A673 (cell line): ENCODE measurements at regions not wholly inside any gene's neighbourhood (a gene's known extent, or its start where the extent isn't known, plus 50 kb on each side); places are given as distances from the start of the nearest gene placed in this dataset.

Experiments
- BruUV-seq: library from RNA; stranded (reverse); fragments of 400-500 nt; replicated peaks from 2 replicates; lab custom pipeline; 2021; lab: Mats Ljungman, UMichigan
- CTCF ChIA-PET: fragments of 300-600 bp; sonication (Branson Sonifier 250); formaldehyde crosslinking; loops from one replicate; lab custom pipeline; 2022; ENCODE audit warnings: antibody characterized with exemption; lab: Charles Lee
- POLR2A ChIA-PET: fragments of 300-600 bp; sonication (Branson Sonifier 250); formaldehyde crosslinking; loops from one replicate; lab custom pipeline; 2022; ENCODE audit warnings: antibody characterized with exemption; ENCODE audit not compliant: low non-redundant PET; lab: Charles Lee
- DNase-seq: peaks from one replicate; pipeline ENCODE4 v3.0.0-alpha.2; 2015; ENCODE audit warnings: low spot score
- H3K27ac ChIP-seq: fragments of 200-600 bp; sonication (generic); 2 replicates; pipeline ENCODE4 v1.5.1; 2016; ENCODE audit warnings: mixed run types, low read depth, mild to moderate bottlenecking, mixed read lengths, antibody characterized with exemption, low read length; ENCODE audit not compliant: poor library complexity, severe bottlenecking
- H3K27me3 ChIP-seq: fragments of 200-600 bp; sonication (generic); replicated peaks from 2 replicates; pipeline ENCODE4 v1.6.1; 2017; ENCODE audit warnings: mixed run types, low read depth, mild to moderate bottlenecking, mixed read lengths, antibody characterized with exemption, low read length; ENCODE audit not compliant: insufficient read depth, poor library complexity
- H3K36me3 ChIP-seq: fragments of 200-600 bp; sonication (generic); 2 replicates; pipeline ENCODE4 v1.6.1; 2016; ENCODE audit warnings: mixed run types, mild to moderate bottlenecking, mixed read lengths, antibody characterized with exemption, low read length; ENCODE audit not compliant: insufficient read depth, poor library complexity, severe bottlenecking
- H3K4me1 ChIP-seq: fragments of 200-600 bp; sonication (generic); 2 replicates; pipeline ENCODE4 v1.6.1; 2017; ENCODE audit warnings: mixed run types, mild to moderate bottlenecking, mixed read lengths, antibody characterized with exemption, low read length; ENCODE audit not compliant: insufficient read depth, poor library complexity, severe bottlenecking
- H3K4me3 ChIP-seq: fragments of 200-600 bp; sonication (generic); 2 replicates; pipeline ENCODE4 v1.5.1; 2016; ENCODE audit warnings: low read depth, mixed run types, mild to moderate bottlenecking, mixed read lengths, low read length; ENCODE audit not compliant: poor library complexity, severe bottlenecking
- H3K9me3 ChIP-seq: fragments of 200-600 bp; sonication (generic); 2 replicates; pipeline ENCODE4 v1.6.1; 2016; ENCODE audit warnings: mixed run types, low read depth, mild to moderate bottlenecking, mixed read lengths, antibody characterized with exemption, low read length; ENCODE audit not compliant: poor library complexity, severe bottlenecking
- EZH2 ChIP-seq: fragments of 200-600 bp; sonication (generic); IDR thresholded peaks from 2 replicates; pipeline ENCODE4 v1.6.1; 2017; ENCODE audit warnings: borderline replicate concordance, low read depth, mild to moderate bottlenecking, mixed read lengths, antibody characterized with exemption, low read length; ENCODE audit not compliant: poor library complexity, severe bottlenecking
- intact Hi-C: fragments of 100-400 bp; cut with micrococcal nuclease; formaldehyde crosslinking; loops from one replicate; pipeline ENCODE4 v1.10.0; 2022; ENCODE audit not compliant: unreplicated experiment
- TF ChIP-seq, protein P1 (sequence below): fragments of 300-800, 200-600 bp; sonication (generic); conservative IDR thresholded peaks from 2 replicates; pipeline ENCODE4 v1.5.1; 2017; ENCODE audit warnings: low read depth, mild to moderate bottlenecking, antibody characterized with exemption, low read length, moderate library complexity, mixed read lengths

GRCh38 chr5:17694914-17695313 lies 60.7 kb downstream of the TAF11L14 start:
- no TSS peak for BruUV-seq
- no peaks in the 10 kb centered on the region for H3K36me3 ChIP-seq
- intact Hi-C loops: no loop called here
- no peaks in the 10 kb centered on the region for H3K9me3 ChIP-seq
- no peak for DNase-seq
- H3K27me3 ChIP-seq: no peaks in the 10 kb centered on the region
- H3K4me1 ChIP-seq: no peaks in the 10 kb centered on the region
- no peak overlapping the region for H3K27ac ChIP-seq
- CTCF ChIA-PET: no interaction called here
- H3K4me3 ChIP-seq: no peak overlapping the region
- POLR2A ChIA-PET: no interaction called here
- no peak for TF ChIP-seq EZH2
- TF ChIP-seq, protein P1, sequence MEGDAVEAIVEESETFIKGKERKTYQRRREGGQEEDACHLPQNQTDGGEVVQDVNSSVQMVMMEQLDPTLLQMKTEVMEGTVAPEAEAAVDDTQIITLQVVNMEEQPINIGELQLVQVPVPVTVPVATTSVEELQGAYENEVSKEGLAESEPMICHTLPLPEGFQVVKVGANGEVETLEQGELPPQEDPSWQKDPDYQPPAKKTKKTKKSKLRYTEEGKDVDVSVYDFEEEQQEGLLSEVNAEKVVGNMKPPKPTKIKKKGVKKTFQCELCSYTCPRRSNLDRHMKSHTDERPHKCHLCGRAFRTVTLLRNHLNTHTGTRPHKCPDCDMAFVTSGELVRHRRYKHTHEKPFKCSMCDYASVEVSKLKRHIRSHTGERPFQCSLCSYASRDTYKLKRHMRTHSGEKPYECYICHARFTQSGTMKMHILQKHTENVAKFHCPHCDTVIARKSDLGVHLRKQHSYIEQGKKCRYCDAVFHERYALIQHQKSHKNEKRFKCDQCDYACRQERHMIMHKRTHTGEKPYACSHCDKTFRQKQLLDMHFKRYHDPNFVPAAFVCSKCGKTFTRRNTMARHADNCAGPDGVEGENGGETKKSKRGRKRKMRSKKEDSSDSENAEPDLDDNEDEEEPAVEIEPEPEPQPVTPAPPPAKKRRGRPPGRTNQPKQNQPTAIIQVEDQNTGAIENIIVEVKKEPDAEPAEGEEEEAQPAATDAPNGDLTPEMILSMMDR: no peak

DNA sequence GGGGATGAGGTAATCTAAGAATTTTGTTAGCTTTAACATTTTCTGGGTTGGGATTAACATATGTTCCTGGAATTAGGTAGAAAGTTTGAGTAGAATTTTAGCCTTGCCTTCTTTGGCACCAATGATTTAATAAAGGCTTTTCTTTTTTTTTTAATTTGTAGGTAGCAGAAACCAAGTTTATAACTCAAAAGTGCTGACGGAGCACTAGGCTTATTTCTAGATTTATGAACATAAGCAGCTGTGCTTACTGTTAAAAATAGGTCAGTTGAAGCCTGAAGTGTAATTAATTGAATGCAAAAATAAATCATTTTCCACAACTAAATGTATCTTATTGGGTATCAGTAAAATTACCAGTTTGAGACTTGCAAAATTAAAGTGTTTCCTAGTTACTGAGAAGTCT lies 62.4 kb downstream of the TAF11L14 start:
- ChIA-PET POLR2A (no interaction called here), CTCF (no interaction called here)
- intact Hi-C loops: no loop called here
- Histone ChIP-seq H3K9me3 (no peaks in the 10 kb centered on the region), H3K4me3 (no peak overlapping the region), H3K4me1 (no peaks in the 10 kb centered on the region), H3K27ac (no peak overlapping the region), H3K36me3 (no peaks in the 10 kb centered on the region), H3K27me3 (no peaks in the 10 kb centered on the region)
- no TSS peak for BruUV-seq
- DNase-seq: no peak
- TF ChIP-seq, protein P1: no peak
- TF ChIP-seq EZH2: no peak

- Histone ChIP-seq H3K36me3 (no peaks in the 10 kb centered on the region), H3K4me3 (no peak overlapping the region), H3K27ac (no peak overlapping the region), H3K27me3 (no peaks in the 10 kb centered on the region), H3K4me1 (no peaks in the 10 kb centered on the region), H3K9me3 (no peaks in the 10 kb centered on the region)
- CTCF ChIA-PET: no interaction called here
- TF ChIP-seq, protein P1: no peak
- no peak for DNase-seq
- POLR2A ChIA-PET: no interaction called here
- intact Hi-C loops: no loop called here
- no TSS peak for BruUV-seq
Observed at GRCh38 chr5:17697671-17698070, 63.4 kb downstream of the TAF11L14 start.
